ENCODE measurements at regions not wholly inside any gene's neighbourhood (a gene's known extent, or its start where the extent isn't known, plus 50 kb on each side); places are given as distances from the start of the nearest gene placed in this dataset.
"Not testable (repeated sequence)": the region's sequence is repeated elsewhere in the genome, so short reads cannot be mapped to it uniquely, and the experiment has no call there.

GRCh38 chr1:238902752-238903151 is 483.6 kb upstream of the CHRM3 start:
- TF ChIP-seq POLR2A, CTCF, EP300, POLR2AphosphoS5 (IDR thresholded peaks at IDR 0.05): not testable (repeated sequence)

All from sigmoid colon (tissue), 4 donors.